ENCODE measurements at regions not wholly inside any gene's neighbourhood (a gene's known extent, or its start where the extent isn't known, plus 50 kb on each side); places are given as distances from the start of the nearest gene placed in this dataset.
"Not testable (repeated sequence)": the region's sequence is repeated elsewhere in the genome, so short reads cannot be mapped to it uniquely, and the experiment has no call there.

DNA sequence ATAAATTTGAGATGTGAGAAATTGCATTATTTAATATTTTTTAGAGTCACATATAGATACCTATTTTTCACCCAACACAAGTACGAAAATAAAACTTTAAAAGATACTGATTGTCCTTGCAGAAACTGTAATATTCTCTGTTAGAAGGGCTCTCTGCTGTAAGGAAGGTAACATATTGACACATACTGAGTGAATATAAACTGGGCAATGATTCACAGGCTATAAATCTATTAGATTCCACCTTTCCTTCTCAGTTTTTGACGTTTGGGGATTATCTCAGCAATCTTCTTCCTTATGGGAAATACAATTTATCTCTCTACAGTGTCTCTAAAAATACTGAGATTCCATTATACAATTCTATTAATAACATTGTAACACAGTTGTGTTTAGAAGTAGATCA, 229.1 kb upstream of the MAP2 start:
- no peak for DNase-seq

- DNase-seq, result no peak
These were observed 215.6 kb upstream of the MAP2 start for GRCh38 chr2:209208211-209208610.

DNA sequence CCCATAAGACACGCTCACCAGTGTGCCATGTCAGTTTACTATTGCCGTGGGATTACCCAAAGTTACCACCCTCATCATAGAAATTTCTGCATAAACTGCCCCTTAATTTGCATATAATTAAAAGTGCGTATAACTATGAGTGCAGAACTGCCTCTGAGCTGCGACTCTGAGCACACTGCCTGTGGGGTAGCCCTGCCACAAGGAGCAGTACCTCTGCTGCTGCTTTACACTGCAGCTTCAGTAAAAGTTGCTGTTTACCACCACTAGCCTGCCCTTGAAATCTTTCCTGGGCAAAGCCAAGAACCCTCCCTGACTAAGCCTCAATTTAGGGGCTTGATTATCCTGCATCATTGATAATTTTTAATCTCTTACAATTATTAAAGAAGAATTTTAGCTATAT, 213.9 kb upstream of the MAP2 start:
- DNase-seq, result no peak

DNA sequence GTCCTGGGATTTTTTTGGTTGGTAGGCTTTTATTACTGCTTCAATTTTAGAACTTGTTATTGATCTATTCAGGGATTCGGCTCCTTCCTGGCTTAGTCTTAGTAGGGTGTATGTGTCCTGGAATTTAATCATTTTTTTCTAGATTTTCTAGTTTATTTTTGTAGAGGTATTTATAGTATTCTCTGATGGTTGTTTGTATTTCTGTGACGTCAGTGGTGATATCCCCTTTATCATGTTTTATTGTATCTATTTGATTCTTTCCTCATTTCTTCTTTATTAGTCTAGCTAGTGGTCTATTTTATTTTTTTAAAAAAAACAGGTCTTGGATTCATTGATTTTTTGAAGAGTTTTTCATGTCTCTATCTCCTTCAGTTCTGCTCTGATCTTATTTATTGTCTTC, 193.3 kb upstream of the MAP2 start:
- DNase-seq, result no peak

DNA sequence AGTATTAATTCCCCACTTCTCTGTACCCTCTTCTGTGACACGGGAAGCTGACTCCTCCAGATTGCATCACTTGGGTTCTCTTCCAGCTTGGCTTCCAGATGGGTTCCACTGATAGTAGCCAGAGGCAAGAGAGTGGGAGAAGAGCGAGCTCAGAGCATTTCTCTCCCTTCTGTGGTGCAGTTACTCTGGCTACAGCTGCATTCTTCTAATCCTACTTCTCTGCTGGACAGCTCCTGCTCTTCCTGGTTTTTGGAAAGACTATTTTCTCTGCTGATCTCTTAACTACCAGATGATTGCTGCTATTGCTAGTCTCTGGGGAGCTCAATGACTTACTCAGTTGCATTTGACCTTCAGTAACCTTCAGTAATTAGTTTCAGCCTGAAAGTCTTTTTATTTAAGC, 187.5 kb upstream of the MAP2 start:
- DNase-seq, result peak; percentile 69

DNA sequence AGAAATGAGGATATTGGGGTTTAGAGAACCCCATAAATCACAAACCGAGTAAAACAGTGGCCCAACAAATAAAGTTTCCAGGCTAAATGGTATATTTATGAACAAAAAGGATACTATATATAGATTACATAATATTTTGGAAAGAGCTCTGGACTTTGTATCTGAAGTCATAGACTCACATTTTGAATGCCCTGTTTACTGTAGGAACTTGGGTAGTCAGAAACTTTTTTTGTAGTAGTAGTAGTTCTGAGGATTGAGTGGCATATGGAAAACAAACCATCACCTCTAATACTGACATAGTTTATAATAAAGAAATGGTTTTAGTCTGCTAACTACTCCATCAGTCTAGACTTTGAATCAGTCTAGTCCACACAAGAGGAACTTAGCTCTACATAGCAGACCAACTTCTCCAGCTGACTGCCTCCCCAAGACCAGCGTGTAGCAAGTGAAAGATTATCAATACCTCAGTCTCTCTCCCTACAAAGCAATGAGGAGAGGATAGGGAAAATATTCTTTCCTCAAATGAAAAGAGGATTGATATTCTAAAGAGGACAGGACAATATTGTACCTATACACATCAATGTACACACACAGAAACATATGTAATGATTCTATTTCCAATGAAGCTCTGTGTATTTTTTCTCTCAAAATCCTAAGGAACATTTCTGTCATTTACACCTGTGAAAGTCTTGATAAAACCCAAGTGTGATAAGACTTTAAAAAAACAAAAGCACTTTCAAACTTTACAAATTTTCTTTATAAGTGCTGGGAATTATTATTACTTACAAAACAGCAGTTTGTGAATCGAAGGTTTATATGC, 184.9 kb upstream of the MAP2 start:
- no peak for DNase-seq

DNA sequence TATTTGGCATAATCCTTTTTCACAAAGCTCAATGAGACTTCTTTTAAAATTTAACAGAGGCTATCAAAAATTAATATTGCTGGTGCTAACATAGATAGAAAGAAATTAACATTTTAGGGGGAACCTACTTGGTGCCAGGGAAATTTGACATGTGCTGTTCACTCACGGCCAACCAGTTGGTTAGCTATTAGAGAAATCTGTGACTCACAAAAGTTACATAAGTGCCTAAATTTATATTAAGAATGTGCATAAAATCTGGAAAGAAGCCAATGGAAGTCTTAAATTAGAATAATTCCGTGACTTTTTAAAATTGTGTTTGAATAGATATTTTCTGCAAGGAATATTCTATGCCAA, 184.3 kb upstream of the MAP2 start:
- no peak for DNase-seq

DNA sequence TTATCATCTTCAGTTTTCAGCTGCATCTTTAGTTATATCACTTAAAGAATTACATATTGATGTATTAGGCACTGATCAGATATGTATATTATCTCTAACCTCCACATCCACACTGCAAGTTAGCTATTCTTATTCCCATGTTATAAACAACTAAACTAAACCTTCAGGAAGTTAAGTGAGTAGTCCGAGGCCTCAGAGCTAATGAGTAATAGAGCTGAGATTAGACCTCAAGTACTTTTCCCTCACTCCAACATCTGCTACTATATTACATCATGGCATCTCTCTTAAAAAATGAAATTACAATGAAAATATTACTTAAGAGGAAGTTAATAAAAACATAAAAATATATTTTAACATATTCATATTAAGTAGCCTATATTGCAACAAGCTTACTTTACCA, 183.6 kb upstream of the MAP2 start:
- DNase-seq, result no peak

- no peak for DNase-seq
These were observed 170.3 kb upstream of the MAP2 start for GRCh38 chr2:209253544-209253943.

DNA sequence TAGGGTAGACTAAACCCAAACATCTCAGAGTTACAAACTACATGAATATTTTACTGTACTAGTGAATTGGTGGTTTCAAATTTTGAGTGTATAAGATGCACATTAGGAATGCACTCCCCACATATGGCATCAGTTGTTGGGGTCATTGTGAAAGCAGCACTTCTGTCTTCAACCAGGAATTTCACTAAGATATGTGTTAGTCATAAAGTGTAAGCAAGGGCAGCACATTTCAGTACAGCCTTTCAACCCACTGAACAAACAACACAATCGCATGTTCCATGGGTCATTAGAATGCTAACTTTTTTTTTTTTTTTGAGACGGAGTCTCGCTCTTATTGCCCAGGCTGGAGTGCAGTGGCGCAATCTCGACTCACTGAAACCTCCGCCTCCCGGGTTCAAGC, 164.1 kb upstream of the MAP2 start:
- DNase-seq, result no peak

DNA sequence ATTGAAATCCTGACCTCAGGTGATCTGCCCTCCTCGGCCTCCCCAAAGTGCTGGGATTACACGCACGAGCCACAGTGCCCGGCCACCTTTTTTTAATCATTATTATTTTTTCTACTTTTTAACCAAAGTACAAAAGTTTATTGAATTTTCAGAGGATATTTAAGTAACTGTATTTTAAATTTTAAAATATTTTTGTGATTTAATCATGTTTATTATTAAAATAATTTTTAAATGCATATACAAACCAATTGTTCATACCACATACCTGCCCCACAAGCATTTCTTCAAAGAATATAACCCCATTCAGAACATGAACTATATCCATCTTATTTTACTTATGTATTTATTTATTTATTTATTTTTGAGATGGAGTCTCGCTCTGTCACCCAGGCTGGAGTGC, 163.6 kb upstream of the MAP2 start:
- DNase-seq, result no peak

GRCh38 chr2:209261366-209262053, 162.3 kb upstream of the MAP2 start:
- DNase-seq, result not testable (repeated sequence)

- no peak for DNase-seq
These were observed 154.8 kb upstream of the MAP2 start for GRCh38 chr2:209269024-209269423.

GRCh38 chr2:209276000-209276399, 147.8 kb upstream of the MAP2 start:
- DNase-seq, result no peak

GRCh38 chr2:209277444-209277843, 146.4 kb upstream of the MAP2 start:
- no peak for DNase-seq

- DNase-seq, result no peak
These were observed 125.2 kb upstream of the MAP2 start for GRCh38 chr2:209298601-209299000.

GRCh38 chr2:209299478-209299877, 124.4 kb upstream of the MAP2 start:
- not testable (repeated sequence) for DNase-seq

DNA sequence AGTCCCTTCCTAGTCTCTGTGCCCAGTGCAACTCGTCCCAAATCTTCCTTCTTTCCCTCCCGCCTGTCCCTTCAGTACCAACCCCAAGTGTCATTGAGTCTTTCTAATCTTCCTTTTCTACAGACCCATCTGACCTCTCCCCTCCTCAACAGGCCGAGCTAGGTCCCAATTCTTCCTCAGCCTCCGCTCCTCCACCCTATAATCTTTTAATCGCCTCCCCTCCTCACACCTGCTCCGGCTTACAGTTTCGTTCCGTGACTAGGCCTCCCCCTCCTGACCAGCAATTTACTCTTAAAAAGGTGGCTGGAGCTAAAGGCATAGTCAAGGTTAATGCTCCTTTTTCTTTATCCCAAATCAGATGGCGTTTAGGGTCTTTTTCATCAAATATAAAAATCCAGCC, 123.1 kb upstream of the MAP2 start:
- DNase-seq, result not testable (repeated sequence)

DNA sequence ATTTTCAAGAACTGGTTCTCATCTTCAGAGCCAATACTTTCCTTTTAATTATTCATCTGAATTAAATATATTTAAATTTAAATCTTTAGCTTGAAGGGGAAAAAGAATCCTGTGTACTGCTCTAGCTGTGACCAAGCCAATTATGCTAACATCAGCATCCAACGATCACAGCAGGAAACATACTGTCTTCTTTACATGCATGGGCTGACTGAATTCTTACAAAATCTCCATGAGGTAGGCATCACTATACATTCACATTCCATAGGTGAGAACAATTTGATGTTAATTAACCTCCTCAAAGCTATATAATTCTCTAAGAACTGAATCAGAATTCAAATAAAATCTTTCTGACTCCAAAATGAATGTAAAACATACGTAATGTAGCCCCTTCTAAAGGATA, 118.8 kb upstream of the MAP2 start:
- no peak for DNase-seq

DNA sequence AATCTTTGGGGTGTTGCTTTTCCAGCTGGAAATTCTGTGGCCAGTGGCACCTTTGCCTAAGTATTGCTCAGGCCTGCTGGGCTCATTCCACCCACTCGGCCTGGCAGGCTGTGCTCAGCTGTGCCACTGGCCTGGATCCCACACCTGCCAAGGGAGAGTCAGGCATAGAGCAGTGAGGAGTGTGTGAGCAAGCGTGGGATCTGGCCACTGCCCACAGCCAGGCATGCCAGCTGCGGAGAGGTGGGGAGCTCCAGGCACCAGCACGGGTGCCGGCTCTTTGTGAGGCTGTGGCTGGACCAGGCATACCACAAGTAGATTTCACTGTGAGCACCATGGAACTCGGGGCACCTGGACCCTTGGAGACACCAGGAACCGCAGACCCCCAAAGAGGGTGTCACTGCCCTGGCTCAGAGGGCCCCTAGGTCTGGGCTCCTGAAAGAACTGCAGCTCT, 118.1 kb upstream of the MAP2 start:
- no peak for DNase-seq

GRCh38 chr2:209307161-209308001, 116.5 kb upstream of the MAP2 start:
- no peak for DNase-seq

DNA sequence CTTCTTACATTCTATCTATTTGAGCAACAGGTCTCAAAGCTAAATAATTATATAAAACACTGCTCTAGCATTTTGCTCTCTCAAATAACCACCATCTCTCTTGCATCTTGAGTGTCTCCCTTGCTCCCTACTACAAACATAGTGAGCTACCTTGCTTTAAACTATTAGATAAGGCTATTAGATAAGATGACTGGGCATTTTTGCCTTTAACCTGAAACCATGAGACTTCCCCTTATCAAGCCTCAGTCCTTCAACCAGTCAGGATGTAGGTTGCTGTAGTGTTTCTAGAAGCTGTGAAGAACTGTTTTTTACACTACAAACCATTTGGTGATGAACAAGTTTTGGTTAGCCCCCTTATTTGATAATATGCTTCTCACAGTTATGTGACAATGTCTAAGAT, 115.4 kb upstream of the MAP2 start:
- DNase-seq, result no peak

DNA sequence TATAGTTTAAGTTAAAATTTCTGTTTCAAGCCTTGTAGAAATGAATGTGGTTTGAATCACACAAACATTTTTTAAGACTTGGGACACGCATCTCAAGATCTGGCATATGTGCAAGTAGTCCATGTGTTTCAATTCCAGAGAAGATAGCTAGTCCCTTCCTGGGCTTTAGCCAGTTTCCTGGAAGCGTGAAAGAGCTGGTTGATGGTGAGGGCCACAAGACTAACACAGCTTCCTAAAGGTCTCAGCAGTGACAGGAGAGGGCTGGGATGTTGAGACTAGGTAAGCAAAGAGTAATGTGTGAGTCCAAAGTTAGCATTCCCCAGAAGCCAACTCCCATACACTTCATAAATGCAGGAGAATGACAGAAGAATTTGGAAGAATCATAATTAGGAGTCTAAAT, 111.9 kb upstream of the MAP2 start:
- DNase-seq, result no peak

GRCh38 chr2:209312450-209312849, 111.4 kb upstream of the MAP2 start:
- DNase-seq, result not testable (repeated sequence)

Measured in NCI-H2227 treated with DMSO at 0.1 percent for 48 hours (cell line).